ENCODE measurements at regions not wholly inside any gene's neighbourhood (a gene's known extent, or its start where the extent isn't known, plus 50 kb on each side); places are given as distances from the start of the nearest gene placed in this dataset.
A peak's percentile ranks its signal among the peaks of the same experiment; 100 is the strongest.
"Not testable (repeated sequence)": the region's sequence is repeated elsewhere in the genome, so short reads cannot be mapped to it uniquely, and the experiment has no call there.

- H3K4me1 Mint-ChIP-seq; H3K4me3 ChIP-seq (ENCODE audit: low read length); H3K27me3 ChIP-seq (ENCODE audit: insufficient read depth, low read length, poor library complexity, severe bottlenecking); H3K4me1 ChIP-seq (ENCODE audit: insufficient read depth, low read length); POLR2A ChIA-PET; H3K27ac ChIP-seq (ENCODE audit: low read depth, low read length); H3K36me3 Mint-ChIP-seq; H3K36me3 ChIP-seq (ENCODE audit: insufficient read depth, low read length); DNase-seq; H3K4me3 Mint-ChIP-seq; H3K9me3 Mint-ChIP-seq; CTCF ChIA-PET; H3K27ac Mint-ChIP-seq; H3K9me3 ChIP-seq (ENCODE audit: low read length): not testable (repeated sequence)
- H3K27me3 Mint-ChIP-seq: peaks cover 0 to 20% of the 10 kb centered on the region in 2 donors
These were observed 334.8 kb downstream of the RPIA start for GRCh38 chr2:89026296-89026695.

DNA sequence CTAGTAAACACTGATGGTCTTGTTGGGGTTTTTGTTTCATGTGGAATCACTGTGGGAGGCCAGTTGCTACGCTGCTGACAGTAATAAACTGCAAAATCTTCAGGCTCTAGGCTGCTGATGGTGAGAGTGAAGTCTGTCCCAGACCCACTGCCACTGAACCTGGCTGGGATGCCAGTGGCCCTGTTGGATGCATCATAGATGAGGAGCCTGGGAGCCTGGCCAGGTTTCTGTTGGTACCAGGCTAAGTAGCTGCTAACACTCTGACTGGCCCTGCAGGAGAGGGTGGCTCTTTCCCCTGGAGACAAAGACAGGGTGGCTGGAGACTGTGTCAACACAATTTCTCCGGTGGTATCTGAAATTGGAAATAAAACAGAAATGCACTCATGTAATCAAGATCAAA, 335.6 kb downstream of the RPIA start:
- H3K36me3 Mint-ChIP-seq; H3K27me3 ChIP-seq (ENCODE audit: insufficient read depth, low read length, poor library complexity, severe bottlenecking); H3K9me3 Mint-ChIP-seq; POLR2A ChIA-PET; H3K27ac Mint-ChIP-seq; H3K4me1 Mint-ChIP-seq; H3K4me3 Mint-ChIP-seq; H3K36me3 ChIP-seq (ENCODE audit: insufficient read depth, low read length); CTCF ChIA-PET; H3K4me3 ChIP-seq (ENCODE audit: low read length); H3K9me3 ChIP-seq (ENCODE audit: low read length); DNase-seq; H3K4me1 ChIP-seq (ENCODE audit: insufficient read depth, low read length); H3K27ac ChIP-seq (ENCODE audit: low read depth, low read length): not testable (repeated sequence)
- H3K27me3 Mint-ChIP-seq: peaks cover 0 to 20% of the 10 kb centered on the region in 2 donors

- H3K4me1 ChIP-seq (ENCODE audit: insufficient read depth, low read length); H3K4me3 Mint-ChIP-seq; H3K27me3 ChIP-seq (ENCODE audit: insufficient read depth, low read length, poor library complexity, severe bottlenecking); H3K27ac ChIP-seq (ENCODE audit: low read depth, low read length); POLR2A ChIA-PET; H3K9me3 Mint-ChIP-seq; H3K36me3 Mint-ChIP-seq; H3K4me1 Mint-ChIP-seq; DNase-seq; H3K4me3 ChIP-seq (ENCODE audit: low read length); CTCF ChIA-PET; H3K9me3 ChIP-seq (ENCODE audit: low read length); H3K27ac Mint-ChIP-seq; H3K36me3 ChIP-seq (ENCODE audit: insufficient read depth, low read length): not testable (repeated sequence)
- peaks cover 0 to 20% of the 10 kb centered on the region in 2 donors for H3K27me3 Mint-ChIP-seq
These were observed 336.1 kb downstream of the RPIA start for GRCh38 chr2:89027536-89027935.

DNA sequence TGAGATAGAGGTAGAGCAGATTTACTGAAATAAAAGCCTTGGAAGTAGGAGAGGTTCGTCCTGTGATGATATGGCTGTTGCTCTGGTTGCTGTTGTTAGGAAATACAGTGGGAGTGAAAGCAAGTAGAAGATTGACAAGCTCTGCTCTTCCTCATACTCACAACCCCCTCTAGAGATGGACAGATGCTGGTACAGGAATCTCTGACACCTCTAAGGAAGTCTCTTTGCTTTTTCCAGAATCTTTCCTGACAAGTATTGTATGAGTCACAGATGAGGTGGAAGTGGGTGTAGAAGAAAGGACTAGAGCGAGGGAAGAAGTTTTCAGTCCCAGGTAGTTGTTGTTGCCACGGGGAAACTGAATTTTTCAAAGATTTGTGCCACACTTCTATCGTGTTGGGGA, 337.8 kb downstream of the RPIA start:
- H3K27ac Mint-ChIP-seq; H3K4me1 Mint-ChIP-seq; DNase-seq; H3K36me3 ChIP-seq (ENCODE audit: insufficient read depth, low read length); H3K4me1 ChIP-seq (ENCODE audit: insufficient read depth, low read length); CTCF ChIA-PET; H3K9me3 ChIP-seq (ENCODE audit: low read length); POLR2A ChIA-PET; H3K4me3 ChIP-seq (ENCODE audit: low read length); H3K27ac ChIP-seq (ENCODE audit: low read depth, low read length); H3K4me3 Mint-ChIP-seq; H3K9me3 Mint-ChIP-seq; H3K36me3 Mint-ChIP-seq; H3K27me3 ChIP-seq (ENCODE audit: insufficient read depth, low read length, poor library complexity, severe bottlenecking): not testable (repeated sequence)
- peaks cover 0 to 20% of the 10 kb centered on the region in 2 donors for H3K27me3 Mint-ChIP-seq

DNA sequence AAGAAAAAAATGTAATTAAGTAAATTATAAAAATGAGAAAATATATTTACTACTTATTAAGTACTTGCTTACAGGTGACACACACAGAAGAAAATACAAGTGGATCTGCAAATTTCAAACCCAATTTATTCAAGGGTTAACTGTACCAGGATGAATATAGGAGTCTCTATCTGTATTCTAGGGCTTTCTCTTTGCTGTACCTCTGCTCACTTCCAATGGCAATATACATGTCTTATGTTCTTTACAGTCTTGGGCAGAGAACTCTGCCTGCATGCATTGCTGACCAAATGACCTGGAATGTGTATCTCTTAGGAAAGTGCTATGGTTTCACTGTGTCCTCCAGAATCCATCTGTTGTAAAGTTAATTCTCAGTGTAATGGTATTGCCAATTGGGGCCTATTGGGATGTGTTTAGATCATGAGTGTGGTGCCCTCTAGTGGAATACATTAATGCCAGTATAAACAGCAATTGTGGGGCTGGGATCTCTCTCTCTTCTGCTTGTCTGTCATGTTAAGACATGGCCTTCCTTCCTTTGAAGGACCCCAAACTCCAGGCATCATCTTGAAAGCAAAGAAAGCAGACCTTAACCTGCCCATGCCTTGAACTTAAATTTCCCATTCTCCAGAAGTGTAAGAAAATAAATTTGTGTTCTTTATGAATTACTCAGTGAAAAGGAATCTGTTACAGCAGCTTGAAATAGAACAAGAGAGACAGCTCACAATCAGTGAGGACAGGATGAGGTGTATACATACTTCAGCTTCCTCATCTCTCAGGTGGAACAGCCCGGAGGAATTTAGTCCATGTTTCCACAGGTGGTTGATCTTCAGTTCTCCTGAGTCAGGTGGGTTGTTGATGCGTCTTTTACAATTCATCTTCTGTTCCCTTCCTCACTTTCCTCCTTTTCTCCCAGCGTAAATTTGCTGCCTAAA, 356.9 kb downstream of the RPIA start:
- H3K4me3 ChIP-seq (ENCODE audit: low read length); H3K4me3 Mint-ChIP-seq; H3K4me1 ChIP-seq (ENCODE audit: insufficient read depth, low read length); H3K36me3 ChIP-seq (ENCODE audit: insufficient read depth, low read length); H3K27ac Mint-ChIP-seq; H3K9me3 Mint-ChIP-seq; H3K27ac ChIP-seq (ENCODE audit: low read depth, low read length); H3K36me3 Mint-ChIP-seq; CTCF ChIA-PET; H3K27me3 Mint-ChIP-seq; H3K27me3 ChIP-seq (ENCODE audit: insufficient read depth, low read length, poor library complexity, severe bottlenecking); POLR2A ChIA-PET; H3K4me1 Mint-ChIP-seq; H3K9me3 ChIP-seq (ENCODE audit: low read length): not testable (repeated sequence)
- peak in 1 of 5 donors; percentile 10 for DNase-seq

- H3K4me1 Mint-ChIP-seq: not testable (repeated sequence)
These were observed 367.1 kb downstream of the RPIA start for GRCh38 chr2:89058616-89059015.

GRCh38 chr2:89061174-89061573, 369.7 kb downstream of the RPIA start:
- H3K36me3 Mint-ChIP-seq, CTCF ChIA-PET: not testable (repeated sequence)

More at GRCh38 chr2:89058616-89059015, 367.1 kb downstream of the RPIA start:
- H3K27me3 Mint-ChIP-seq; H3K9me3 Mint-ChIP-seq; DNase-seq; H3K36me3 Mint-ChIP-seq; H3K4me3 Mint-ChIP-seq; H3K4me3 ChIP-seq (ENCODE audit: low read length); POLR2A ChIA-PET; H3K27ac Mint-ChIP-seq; H3K27me3 ChIP-seq (ENCODE audit: insufficient read depth, low read length, poor library complexity, severe bottlenecking); H3K4me1 ChIP-seq (ENCODE audit: insufficient read depth, low read length); H3K36me3 ChIP-seq (ENCODE audit: insufficient read depth, low read length); H3K9me3 ChIP-seq (ENCODE audit: low read length); H3K27ac ChIP-seq (ENCODE audit: low read depth, low read length); CTCF ChIA-PET: not testable (repeated sequence)

GRCh38 chr2:89076771-89077170, 385.3 kb downstream of the RPIA start:
- H3K27ac Mint-ChIP-seq; CTCF ChIA-PET; DNase-seq; H3K4me3 Mint-ChIP-seq; H3K4me3 ChIP-seq (ENCODE audit: low read length); H3K9me3 Mint-ChIP-seq; H3K9me3 ChIP-seq (ENCODE audit: low read length); H3K27me3 Mint-ChIP-seq; H3K4me1 Mint-ChIP-seq; H3K27me3 ChIP-seq (ENCODE audit: insufficient read depth, low read length, poor library complexity, severe bottlenecking); H3K27ac ChIP-seq (ENCODE audit: low read depth, low read length); H3K36me3 Mint-ChIP-seq; H3K4me1 ChIP-seq (ENCODE audit: insufficient read depth, low read length); POLR2A ChIA-PET; H3K36me3 ChIP-seq (ENCODE audit: insufficient read depth, low read length): not testable (repeated sequence)

More at GRCh38 chr2:89061174-89061573, 369.7 kb downstream of the RPIA start:
- H3K9me3 ChIP-seq (ENCODE audit: low read length); H3K4me1 ChIP-seq (ENCODE audit: insufficient read depth, low read length); DNase-seq; H3K4me3 Mint-ChIP-seq; H3K4me1 Mint-ChIP-seq; H3K4me3 ChIP-seq (ENCODE audit: low read length); H3K27me3 ChIP-seq (ENCODE audit: insufficient read depth, low read length, poor library complexity, severe bottlenecking); H3K27ac Mint-ChIP-seq; POLR2A ChIA-PET; H3K27ac ChIP-seq (ENCODE audit: low read depth, low read length); H3K9me3 Mint-ChIP-seq; H3K36me3 ChIP-seq (ENCODE audit: insufficient read depth, low read length); H3K27me3 Mint-ChIP-seq: not testable (repeated sequence)

DNA sequence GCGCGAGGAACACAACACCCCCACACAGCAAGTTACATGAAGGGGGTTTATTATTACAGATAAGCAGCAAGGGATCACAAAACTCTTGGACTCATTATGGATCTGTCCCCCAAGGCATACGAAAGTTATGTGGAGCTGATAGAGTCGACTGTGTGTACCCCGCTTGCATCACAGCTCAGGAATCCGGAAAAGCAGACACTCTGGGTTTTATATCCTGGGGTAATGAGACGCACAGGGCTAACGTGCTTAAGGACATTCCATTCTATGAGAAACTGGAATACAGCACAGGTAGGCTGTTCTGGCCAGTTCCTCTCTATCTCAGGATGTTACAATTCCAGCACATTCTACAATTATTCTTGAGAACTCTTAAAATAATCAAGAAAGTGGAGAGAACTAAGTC, 401.4 kb downstream of the RPIA start:
- H3K9me3 Mint-ChIP-seq; H3K4me1 Mint-ChIP-seq; POLR2A ChIA-PET; H3K27me3 ChIP-seq (ENCODE audit: insufficient read depth, low read length, poor library complexity, severe bottlenecking); H3K4me3 Mint-ChIP-seq; H3K27me3 Mint-ChIP-seq; H3K4me1 ChIP-seq (ENCODE audit: insufficient read depth, low read length); H3K9me3 ChIP-seq (ENCODE audit: low read length); H3K4me3 ChIP-seq (ENCODE audit: low read length); CTCF ChIA-PET; H3K27ac ChIP-seq (ENCODE audit: low read depth, low read length); H3K36me3 ChIP-seq (ENCODE audit: insufficient read depth, low read length); H3K36me3 Mint-ChIP-seq; DNase-seq: not testable (repeated sequence)
- H3K27ac Mint-ChIP-seq: peak overlapping the region in 1 of 8 donors; percentile 14
